ENCODE measurements at regions not wholly inside any gene's neighbourhood (a gene's known extent, or its start where the extent isn't known, plus 50 kb on each side); places are given as distances from the start of the nearest gene placed in this dataset.

- 61 to 65% methylated on average over 6 of the region's 6 CpGs for WGBS, 2 donors
- intact Hi-C loops (cut with DNase I; ENCODE audit: low total_unique reads), result no loop called here
- H3K4me3 ChIP-seq (ENCODE audit: low read depth, poor library complexity, severe bottlenecking), result no peak overlapping the region
- DNase-seq (ENCODE audit: low spot score in 2 of 2), result no peak
- TF ChIP-seq POLR2A (IDR thresholded peaks at IDR 0.05) (no peak), CTCF (IDR thresholded peaks at IDR 0.05) (no peak)
Measured at GRCh38 chr4:182015893-182016292, 227.3 kb upstream of the TENM3 start.

GRCh38 chr4:182017038-182017437 lies 226.2 kb upstream of the TENM3 start:
- TF ChIP-seq CTCF (IDR thresholded peaks at IDR 0.05), result no peak
- no peak for TF ChIP-seq POLR2A (IDR thresholded peaks at IDR 0.05)
- intact Hi-C loops (cut with DNase I; ENCODE audit: low total_unique reads), result no loop called here
- WGBS, 2 donors, result 86 to 90% methylated on average over 5 of the region's 5 CpGs
- no peak overlapping the region for H3K4me3 ChIP-seq (ENCODE audit: low read depth, poor library complexity, severe bottlenecking)
- no peak for DNase-seq (ENCODE audit: low spot score in 2 of 2)

GRCh38 chr4:182018691-182019090 lies 224.5 kb upstream of the TENM3 start:
- intact Hi-C loops (cut with DNase I; ENCODE audit: low total_unique reads), result no loop called here
- DNase-seq (ENCODE audit: low spot score in 2 of 2), result no peak
- 84 to 87% methylated on average over 2 of the region's 2 CpGs for WGBS, 2 donors
- H3K4me3 ChIP-seq (ENCODE audit: low read depth, poor library complexity, severe bottlenecking), result no peak overlapping the region
- TF ChIP-seq CTCF (IDR thresholded peaks at IDR 0.05), result no peak
- TF ChIP-seq POLR2A (IDR thresholded peaks at IDR 0.05), result no peak

- 83 to 87% methylated on average over 5 of the region's 5 CpGs for WGBS, 2 donors
- no peak for DNase-seq (ENCODE audit: low spot score in 2 of 2)
- H3K4me3 ChIP-seq (ENCODE audit: low read depth, poor library complexity, severe bottlenecking), result no peak overlapping the region
- intact Hi-C loops (cut with DNase I; ENCODE audit: low total_unique reads), result no loop called here
- TF ChIP-seq CTCF (IDR thresholded peaks at IDR 0.05), result no peak
- TF ChIP-seq POLR2A (IDR thresholded peaks at IDR 0.05), result no peak
Measured at GRCh38 chr4:182019148-182019652, 224.0 kb upstream of the TENM3 start.

GRCh38 chr4:182022909-182023308 lies 220.3 kb upstream of the TENM3 start:
- intact Hi-C loops (cut with DNase I; ENCODE audit: low total_unique reads), result no loop called here
- TF ChIP-seq POLR2A (IDR thresholded peaks at IDR 0.05) (no peak), CTCF (IDR thresholded peaks at IDR 0.05) (no peak)
- WGBS, 2 donors, result 33 to 36% methylated on average over 5 of the region's 5 CpGs
- no peak for DNase-seq (ENCODE audit: low spot score in 2 of 2)
- no peak overlapping the region for H3K4me3 ChIP-seq (ENCODE audit: low read depth, poor library complexity, severe bottlenecking)

GRCh38 chr4:182023469-182023868 lies 219.7 kb upstream of the TENM3 start:
- intact Hi-C loops (cut with DNase I; ENCODE audit: low total_unique reads), result no loop called here
- WGBS, 2 donors, result 55% methylated on average over 3 of the region's 3 CpGs
- TF ChIP-seq CTCF (IDR thresholded peaks at IDR 0.05) (no peak), POLR2A (IDR thresholded peaks at IDR 0.05) (no peak)
- H3K4me3 ChIP-seq (ENCODE audit: low read depth, poor library complexity, severe bottlenecking), result no peak overlapping the region
- DNase-seq (ENCODE audit: low spot score in 2 of 2), result no peak
